ENCODE measurements at regions not wholly inside any gene's neighbourhood (a gene's known extent, or its start where the extent isn't known, plus 50 kb on each side); places are given as distances from the start of the nearest gene placed in this dataset.

DNA sequence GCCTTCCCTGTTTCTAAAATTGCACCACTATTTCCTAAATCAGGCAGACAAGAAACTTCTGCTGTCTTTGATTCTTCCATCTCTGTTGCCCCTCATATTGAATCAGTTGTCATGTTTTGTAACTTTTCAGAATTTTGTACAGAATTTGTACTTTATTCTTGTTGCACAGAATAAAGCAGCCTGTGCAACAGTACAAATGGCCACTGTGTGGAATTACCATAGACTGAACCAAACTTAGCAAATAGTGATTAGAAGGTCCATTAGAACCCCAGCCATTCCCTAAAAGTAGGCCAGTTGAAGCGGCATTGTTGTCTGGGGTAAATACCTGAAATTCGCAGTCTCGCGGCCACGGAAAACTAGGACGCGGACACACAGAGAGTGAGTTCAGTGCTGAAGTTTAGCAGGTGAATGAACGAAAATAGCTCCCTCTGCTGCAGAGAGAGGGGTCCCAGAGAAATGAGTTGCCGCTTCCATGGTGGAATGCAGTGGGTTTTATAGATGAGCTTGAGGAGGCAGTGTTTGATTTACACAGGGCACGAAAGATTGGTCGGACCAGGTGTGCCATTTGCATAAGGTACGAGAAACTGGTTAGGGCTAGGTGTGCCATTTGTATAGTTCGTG lies 71.8 kb downstream of the C4orf33 start:
- DNase-seq (ENCODE audit: low spot score) = no peak

DNA sequence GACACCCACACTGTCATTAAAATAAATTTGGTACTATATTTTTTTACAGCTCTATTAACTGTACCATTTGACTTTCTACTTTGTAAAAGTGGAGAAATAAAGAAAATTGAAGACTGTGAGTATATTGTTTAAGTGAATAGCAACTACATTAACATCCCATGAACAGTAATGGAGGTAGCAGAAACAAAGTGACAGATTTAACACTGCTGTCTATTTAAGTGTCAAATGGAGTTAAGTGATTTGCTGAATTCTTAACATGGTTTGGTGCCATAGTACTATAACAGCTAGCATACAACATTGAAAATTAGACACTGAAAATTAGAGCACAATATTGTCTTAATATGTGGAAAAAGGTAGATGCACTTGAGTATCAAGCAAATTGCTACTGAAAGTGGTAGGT lies 76.2 kb downstream of the C4orf33 start:
- DNase-seq (ENCODE audit: low spot score) = no peak

DNA sequence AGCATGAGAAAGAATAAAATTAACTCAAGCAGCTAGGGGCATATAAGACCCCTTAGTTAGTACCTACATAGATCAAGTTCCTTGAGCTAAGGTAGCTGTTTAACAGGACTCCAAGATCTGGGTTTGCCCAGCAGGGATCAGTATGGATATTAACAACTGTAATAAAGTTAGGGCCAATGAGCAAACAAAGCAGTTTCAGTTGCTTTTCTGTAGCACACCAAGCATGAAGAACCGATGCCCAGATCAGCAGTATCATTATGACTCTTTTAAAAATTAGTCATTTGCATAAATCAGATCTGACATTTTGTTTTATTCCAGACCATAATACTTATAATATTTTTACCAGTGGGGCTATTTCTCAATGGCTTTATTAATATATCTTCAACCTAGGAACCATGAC lies 80.9 kb downstream of the C4orf33 start:
- DNase-seq (ENCODE audit: low spot score) = no peak

DNA sequence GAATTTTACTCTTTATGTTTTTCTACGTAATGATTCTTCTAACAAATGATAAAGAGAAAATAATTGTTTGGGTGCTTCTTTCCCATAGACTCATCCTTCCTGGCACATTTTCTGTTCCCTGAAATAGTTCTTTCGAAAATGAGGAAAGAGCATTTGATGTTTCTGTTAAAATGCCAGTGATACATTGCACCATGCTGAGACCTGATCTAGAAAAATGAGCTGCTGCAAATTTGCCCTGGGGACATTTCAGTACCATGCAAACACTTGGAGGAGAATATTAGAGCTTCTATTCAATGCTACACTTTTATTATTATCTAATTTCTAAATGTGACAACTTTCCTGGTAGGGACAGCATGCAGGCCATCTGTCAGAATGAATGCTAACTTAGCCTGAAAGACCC lies 83.3 kb downstream of the C4orf33 start:
- DNase-seq (ENCODE audit: low spot score) = no peak

DNA sequence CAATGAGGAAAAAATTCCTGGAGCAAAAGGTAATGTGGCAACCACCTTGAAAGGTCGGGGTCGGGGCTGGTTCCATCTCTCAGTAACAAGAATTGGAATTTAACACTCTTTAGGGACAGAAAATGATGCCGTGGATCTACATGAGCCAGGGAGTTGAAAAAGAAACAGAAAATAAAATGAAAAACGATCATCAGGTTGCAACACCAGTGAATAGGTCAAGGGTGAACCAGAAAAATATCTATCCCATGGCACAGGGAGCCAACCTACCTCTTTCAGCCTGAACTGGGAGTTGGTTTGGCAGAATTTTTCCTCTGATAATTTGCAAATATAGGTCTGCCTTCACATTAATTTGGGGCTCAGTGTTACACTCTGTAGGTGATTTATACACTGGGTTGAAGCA lies 93.7 kb downstream of the C4orf33 start:
- no peak for DNase-seq (ENCODE audit: low spot score)

DNA sequence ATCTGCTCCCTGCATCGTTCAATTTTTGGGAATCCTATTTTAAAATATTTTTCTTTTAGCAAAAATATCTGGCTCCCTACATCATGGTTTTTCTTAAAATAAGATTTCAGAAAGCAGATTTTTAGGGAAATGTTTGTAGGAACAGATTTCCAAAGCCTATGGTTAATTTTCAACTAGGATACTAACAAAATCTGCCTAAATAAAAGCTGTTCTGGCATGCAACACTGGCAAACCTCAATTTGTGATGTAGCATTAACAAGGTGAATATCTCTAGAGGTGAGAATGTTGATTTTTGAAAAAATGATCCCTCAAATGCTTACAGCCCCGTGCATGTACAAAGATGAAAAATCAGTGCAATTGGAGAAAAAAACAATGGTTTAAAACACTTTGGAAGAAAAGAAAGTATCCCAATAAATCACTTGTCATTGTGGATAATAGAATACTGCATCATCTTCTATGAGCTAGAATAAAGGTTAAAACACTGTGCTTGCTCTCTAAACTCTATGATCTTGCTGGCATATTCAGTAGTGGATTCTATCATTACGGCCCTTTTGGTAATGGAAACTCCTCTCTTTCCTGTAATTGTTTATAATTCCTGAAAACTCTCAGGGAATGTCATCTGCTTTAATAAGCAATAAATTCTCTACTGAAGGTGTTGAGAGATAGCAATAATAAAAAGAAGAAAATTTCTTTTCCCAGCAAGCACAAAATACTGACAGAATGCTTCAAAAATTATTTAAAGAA lies 97.6 kb downstream of the C4orf33 start:
- no peak for DNase-seq (ENCODE audit: low spot score)

DNA sequence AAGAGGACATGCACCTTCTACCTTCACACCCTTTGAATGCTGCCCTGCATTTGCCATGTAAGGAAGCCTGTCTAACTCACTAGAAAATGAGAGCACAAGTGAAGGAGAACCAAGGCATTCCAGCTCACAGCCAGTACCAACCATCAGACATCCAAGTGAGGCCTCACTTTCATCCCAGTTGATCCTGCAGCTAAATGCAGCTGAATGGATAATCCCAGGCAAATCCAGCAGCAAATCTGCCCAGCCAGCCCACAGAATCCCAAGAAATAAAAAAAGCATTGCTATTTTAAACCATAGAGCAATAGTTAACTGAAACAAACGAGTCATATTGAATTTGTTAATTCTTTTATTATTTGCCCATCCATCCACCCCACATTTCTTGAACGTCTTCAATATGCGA lies 112.5 kb downstream of the C4orf33 start:
- no peak for DNase-seq (ENCODE audit: low spot score)

DNA sequence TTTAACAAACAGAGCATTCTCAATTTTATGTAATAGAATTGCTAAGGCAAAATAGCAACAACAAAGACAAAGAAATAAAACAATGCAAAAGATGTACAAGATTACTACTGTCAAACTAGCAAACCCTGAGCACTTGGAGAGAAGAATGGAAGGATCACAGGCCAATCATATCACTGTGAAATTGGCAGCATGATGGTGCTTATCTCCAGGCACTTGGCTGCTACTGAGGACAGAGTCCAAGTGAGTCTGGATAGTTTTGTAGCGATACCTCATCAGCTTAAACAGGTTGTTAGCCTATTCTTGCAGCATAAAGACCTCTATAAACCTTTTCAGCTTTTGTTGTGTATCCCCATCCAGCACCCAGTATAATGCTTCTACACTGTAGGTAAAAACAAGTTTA lies 117.7 kb downstream of the C4orf33 start:
- DNase-seq (ENCODE audit: low spot score) = no peak

DNA sequence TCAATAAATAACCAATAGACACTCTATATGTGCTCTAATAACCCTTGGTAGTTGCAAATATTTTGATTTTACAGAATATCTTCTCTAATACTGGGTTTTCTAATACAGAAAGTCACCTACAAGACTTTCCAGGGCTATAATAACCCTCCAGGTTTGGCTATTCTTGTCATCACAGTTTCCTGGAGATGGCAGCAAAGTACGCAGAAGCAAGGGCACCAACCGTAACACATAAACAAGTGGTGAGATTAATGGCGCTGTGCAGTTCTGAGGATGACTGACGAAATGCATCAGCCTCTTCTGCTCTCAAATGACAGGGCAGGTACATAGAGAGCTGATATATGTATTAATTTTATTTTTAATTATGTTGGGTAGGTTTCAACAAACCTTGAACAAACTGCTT lies 122.4 kb downstream of the C4orf33 start:
- no peak for DNase-seq (ENCODE audit: low spot score)

DNA sequence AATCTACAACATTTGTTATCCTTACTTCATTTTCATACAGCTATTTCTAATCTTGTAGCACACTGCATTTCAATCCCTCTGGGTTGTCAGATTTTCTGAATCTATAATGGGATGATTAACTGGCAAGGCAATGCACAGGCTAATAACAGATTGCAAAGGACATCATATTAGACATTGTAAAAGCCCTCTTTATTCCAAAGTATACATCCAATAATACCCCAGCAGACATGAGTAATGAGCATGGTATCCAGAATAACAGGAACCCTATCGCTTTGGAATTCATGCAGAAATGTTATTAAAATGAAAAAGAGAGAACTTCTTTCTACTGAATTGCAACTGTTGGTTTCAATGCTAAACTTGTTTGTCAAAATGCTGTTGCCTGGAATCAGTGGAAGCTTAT lies 122.9 kb downstream of the C4orf33 start:
- DNase-seq (ENCODE audit: low spot score) = no peak

DNA sequence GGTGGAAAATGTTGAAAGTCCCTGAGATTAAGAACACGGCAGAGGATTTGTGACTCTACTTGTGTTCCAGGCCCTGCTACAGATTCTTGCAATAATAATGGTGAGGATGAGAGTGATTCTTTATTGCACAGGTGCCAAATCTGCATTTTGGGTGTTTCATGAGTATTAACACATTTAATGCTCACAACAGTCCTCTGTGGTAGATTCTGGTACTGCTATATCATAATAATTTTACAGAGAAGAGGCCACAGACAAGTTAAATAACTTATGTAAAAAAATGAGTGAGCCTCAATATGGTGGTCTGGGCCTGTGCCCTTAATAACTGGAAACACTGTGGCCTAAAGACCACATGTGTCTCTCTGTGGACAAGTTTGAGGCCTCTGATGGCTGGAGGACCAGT lies 124.3 kb downstream of the C4orf33 start:
- no peak for DNase-seq (ENCODE audit: low spot score)

DNA sequence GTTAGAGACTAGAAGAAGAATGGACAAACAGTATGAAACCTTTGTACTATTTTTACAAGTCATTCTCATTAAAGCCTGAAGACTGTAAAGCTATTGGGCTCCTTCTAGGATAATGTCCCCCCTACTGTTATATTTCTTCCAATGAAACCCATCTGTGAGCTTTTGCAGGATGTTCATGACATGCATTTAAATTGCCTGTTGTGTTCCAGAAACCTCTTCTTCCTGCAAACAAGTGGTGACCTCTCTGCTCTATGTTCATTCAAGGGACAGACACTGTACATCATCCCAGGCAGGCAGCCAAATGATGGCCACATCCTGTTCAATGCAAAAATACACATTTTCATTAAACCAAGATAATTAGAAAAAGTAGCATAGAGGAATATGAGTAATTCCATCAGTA lies 128.0 kb downstream of the C4orf33 start:
- DNase-seq (ENCODE audit: low spot score) = no peak

DNA sequence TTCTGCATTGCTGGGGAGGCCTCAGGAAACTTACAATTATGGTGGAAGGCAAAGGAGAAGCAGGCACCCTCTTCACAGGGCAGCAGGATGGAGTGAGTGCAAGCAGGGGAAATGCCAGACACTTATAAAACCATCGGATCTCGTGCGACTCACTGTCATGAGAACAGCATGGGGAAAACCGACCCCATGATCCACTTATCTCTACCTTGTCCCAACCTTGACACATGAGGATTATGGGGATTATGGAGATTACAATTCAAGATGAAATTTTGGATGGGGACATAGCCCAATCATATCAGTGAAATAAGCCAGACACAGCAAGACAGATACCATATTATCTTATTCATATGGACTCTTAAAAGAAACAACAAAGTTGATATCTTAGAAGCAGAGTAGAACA lies 134.9 kb downstream of the C4orf33 start:
- DNase-seq (ENCODE audit: low spot score) = no peak

DNA sequence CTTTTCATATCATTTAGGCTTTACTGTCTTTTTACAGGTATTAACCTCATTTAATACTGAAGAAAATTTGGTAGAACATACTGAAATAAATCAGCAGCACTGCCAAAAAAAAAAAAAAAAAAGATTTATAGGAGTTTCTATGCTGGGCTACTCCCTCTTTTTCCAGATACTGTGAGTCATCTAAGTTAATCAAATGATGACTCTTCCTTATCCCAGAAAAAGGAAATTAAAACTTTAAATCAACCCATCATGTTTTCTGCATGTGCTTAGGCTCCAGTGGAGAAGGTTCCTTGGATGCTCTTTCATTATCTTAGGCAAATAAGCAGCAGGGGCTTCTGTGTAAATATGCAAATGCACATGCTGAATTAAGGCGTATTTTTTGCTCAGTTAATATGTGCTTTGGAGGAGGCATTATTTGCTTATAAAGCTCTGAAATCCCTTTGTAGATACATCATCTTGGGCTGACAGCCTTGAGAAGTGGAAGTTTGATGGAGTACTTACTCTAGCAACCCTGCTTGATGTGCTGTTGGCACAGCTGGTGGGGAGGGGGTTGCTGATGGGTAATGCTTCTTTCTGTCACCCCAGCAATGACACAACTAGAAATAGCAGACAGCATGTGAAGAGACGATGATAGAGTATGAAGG lies 136.1 kb downstream of the C4orf33 start:
- DNase-seq (ENCODE audit: low spot score) = no peak

DNA sequence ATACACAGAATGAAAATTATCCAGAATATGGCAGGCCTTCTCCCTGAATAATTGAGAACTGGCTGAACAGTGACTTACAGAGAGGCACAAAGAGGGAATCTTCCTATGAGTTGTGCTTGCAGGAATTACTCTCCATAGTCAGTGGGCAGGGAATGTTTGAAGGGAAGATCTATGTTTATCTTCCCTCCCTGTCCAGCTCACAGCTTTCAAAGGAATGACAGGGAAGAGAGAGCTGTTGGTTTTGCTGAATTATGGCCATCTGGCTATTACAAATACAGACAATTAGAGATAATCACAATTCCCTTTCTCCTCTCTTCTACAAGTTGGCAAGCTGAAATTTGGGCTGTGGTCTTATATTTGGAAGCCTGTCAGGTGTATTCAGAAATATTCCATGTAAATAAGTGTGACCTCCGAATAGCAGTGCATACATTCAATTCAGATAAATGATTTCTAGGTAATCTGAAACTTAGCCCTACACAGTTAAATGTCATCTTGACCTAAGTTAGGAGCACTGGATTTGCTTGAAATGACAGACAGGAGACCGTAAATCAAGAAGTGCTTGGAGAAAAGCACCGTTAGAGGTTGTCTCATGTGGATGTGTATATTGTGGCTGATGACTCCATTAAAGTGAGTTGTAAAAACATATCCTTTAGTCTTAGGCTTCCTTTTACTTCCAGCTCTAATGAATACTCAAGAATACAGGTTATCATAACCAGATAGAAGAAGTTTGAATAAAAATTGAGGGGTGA lies 136.8 kb downstream of the C4orf33 start:
- no peak for DNase-seq (ENCODE audit: low spot score)

DNA sequence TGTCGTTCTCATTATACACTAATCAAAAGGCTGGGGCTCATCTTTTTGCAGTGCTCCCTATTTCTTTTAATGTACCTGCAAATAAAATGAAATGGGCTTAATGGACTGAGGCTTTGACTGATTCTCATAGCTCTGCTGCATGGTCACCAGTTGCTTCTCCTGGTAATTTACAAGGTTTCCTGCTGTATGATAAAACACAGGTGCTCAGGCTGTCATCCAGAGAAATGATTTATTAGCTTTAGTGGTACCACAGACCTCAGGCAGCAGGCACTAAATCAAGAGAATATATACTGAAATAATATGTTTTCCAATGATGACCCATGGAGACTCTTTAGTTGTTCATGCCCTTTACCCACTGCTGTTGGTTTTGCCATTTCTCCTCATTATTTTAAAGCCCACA lies 137.7 kb downstream of the C4orf33 start:
- no peak for DNase-seq (ENCODE audit: low spot score)

DNA sequence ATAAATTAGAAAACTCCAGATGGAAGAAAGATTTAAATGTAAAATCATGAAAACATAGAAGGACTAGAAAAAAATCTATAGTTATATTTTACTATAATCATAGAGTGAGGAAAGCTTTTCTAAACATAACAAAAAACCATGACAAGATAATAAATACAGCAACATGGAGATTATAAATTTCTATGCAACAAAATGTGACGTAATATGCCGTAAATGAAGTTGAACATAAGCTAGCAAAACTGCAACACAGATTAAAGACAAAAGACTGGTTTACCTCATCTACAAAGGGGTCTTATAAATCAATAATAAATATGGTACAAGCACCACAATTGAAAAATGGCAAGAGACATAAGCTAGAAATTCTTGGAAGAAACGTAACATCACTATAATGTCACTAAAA lies 140.4 kb downstream of the C4orf33 start:
- no peak for DNase-seq (ENCODE audit: low spot score)

DNA sequence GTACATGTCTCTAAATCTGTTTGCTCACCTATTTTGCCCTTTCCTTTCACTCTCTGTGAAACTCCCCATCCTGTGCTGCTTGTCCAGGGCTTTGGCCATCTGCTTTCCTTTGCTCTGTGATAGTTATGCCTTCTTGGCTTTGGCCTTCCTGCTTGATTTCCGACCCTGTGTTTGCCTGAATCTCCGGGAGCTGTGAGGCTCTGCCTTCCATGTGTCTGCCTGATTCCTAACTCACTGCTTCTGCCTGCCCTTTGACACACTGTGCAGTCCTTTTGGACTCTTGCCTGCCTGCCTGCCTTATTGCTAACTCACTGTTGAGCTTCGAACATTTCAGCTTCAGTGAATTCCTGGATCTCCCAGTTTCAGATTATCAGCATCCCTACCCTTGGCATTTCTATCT lies 143.1 kb downstream of the C4orf33 start:
- DNase-seq (ENCODE audit: low spot score) = no peak

DNA sequence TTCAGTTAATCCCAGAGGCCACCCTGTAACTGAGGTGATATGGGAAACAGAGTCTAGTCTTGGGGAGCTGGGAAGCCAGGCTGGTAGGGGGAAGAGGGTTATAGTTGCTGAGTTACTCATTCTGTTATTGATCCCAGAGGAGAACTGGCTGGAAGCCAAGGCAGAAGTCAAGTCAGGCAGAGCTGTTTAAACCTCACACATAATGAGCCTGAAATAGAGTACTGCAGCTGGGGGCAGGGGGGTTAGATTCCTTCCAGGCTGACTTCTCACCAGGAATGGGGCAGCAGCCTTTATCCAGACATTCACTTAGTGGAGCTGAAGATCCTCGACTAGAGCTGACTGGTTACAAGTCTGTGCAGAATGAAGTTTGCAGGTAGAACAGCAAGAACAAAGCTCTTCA lies 144.9 kb downstream of the C4orf33 start:
- no peak for DNase-seq (ENCODE audit: low spot score)

DNA sequence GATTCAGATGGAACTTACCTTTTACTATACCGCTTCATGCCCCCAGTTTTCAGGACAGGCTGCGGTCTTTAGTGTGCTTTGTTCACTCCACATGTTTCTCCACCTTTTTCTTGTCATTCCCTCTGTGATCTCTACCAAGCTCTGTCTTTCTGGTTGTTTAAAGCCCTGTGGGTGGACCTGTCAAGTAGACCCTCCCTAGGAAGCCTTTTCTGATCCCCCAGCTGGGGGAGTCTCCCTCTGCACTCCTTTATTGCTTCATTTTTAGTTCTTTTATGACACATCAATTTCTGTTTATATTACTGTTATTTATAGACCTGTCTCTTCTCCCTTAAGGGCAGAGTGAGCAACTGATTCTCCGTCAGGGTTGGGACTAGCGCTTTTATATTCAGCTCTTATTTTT lies 150.2 kb downstream of the C4orf33 start:
- DNase-seq (ENCODE audit: low spot score) = no peak

DNA sequence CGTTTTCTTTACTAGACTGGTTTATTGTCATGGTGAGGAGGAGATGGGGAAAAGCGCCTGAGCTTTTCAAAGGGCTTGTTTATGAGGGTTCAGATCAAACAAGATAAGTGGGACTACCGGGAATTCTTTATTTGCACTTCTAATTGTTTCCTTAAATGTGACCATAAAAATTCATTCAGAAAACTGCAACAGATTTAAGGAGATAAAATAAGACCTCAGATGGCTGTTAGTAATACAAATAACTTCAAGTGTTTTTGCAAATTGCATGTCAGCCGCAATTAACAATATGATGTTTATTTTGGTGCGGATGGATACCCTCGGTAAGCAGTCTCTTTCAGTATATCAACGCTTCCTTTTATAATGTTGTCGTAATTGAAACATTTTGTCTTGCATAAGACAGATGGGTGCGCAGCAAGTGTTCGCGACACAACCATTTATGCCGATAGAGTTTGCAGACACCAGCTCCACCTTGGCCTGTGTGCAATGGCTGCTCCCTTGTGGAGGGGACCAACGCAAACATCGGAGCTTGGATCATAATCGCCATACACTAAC lies 151.0 kb downstream of the C4orf33 start:
- DNase-seq (ENCODE audit: low spot score) = no peak

DNA sequence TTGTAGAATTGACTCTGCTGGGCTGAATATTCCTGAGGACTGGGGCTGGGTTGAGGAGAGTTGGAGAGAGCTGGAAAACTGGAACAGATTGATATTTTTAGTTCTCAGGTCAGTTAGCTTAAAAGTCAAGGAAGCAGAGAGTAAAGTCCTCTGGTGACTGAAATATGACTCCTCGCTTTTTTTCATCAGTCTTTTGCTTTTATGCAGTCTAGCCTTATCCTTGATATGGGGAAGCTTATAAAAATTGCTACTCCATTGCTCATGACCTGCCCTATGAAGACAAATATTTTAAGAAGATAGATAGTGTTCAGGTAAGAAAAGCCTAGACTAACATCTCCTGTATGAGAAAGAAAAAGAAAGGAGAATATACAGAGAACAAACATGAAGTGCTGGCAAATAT lies 152.7 kb downstream of the C4orf33 start:
- DNase-seq (ENCODE audit: low spot score) = no peak

DNA sequence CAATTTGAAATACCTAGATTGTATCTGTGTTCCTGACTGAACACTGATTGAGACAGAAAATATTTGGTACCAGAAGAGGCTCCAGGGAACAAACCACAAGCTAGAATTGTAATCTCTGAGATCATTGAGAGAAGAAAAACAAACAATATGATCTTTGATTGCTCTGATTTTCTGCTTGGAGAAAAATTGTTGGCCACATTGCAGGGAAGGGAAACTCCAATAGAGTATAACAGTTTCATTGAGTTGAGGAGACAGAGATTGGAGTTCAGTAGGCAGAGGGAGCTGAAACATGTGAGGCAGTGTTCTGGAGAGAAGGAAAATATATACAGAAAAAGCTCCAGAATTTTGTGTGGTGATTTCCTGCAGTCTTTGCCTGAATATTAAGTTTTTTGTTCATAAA lies 158.2 kb downstream of the C4orf33 start:
- DNase-seq (ENCODE audit: low spot score) = no peak
